K562 (cell line): ENCODE measurements at regions not wholly inside any gene's neighbourhood (a gene's known extent, or its start where the extent isn't known, plus 50 kb on each side); places are given as distances from the start of the nearest gene placed in this dataset.

Experiments
- ATAC-seq: fragments of 200-7000 bp; cut with Tn5 transposase; 3 replicates; pipeline ENCODE4 v1.9.1; 2020; ENCODE audit warnings: moderate library complexity
- BruUV-seq: library from RNA; stranded (reverse); fragments of 400-500 nt; replicated peaks from 2 replicates; lab custom pipeline; 2021; lab: Mats Ljungman, UMichigan
- CTCF ChIA-PET: fragments of 300-600 bp; formaldehyde crosslinking; extraction: SDS; loops from one replicate; lab custom pipeline; 2021; ENCODE audit warnings: low intra/inter-chr PET ratio; lab: Yijun Ruan, JAX
- POLR2A ChIA-PET: fragments of 300-600, 350-650 bp; sonication (Branson Sonifier 250); formaldehyde crosslinking; extraction: SDS; loops from one replicate; lab custom pipeline; 2021; ENCODE audit warnings: antibody characterized with exemption, inconsistent platforms; lab: Yijun Ruan, JAX
- DNase-seq, 4 experiments: peaks; one replicate each; pipeline versions ENCODE4 v3.0.0 to v3.0.0-alpha.2; 2011 to 2018; ENCODE audit warnings: low spot score in 3 of 4, mixed read lengths in 3 of 4; ENCODE audit errors: extremely low read depth in 1 of 4
- FAIRE-seq: peaks from 2 replicates; lab custom pipeline; 2011; peaks lifted over from hg19 to GRCh38; lab: Jason Lieb, UNC
- H2AFZ ChIP-seq: 2 replicates; pipeline ENCODE4 v1.6.0; 2011; ENCODE audit warnings: low read depth, low read length, control low read depth, inconsistent platforms
- H3K27ac ChIP-seq: fragments of 200-600 bp; 3 replicates; pipeline ENCODE4 v1.8.0; 2011; ENCODE audit warnings: low read depth, mild to moderate bottlenecking, control low read depth, inconsistent platforms, low read length, moderate library complexity, mixed read lengths; ENCODE audit errors: extremely low read depth
- H3K27me3 ChIP-seq, 2 experiments: fragments of 300-600 bp in 1 of 2; 2 replicates in 1 of 2; 3 replicates in 1 of 2; pipeline versions ENCODE4 v1.6.0 to v1.8.0; 2011; ENCODE audit warnings: inconsistent platforms in 2 of 2, low read length in 2 of 2, mild to moderate bottlenecking in 1 of 2, mixed read lengths in 1 of 2, moderate library complexity in 1 of 2; ENCODE audit not compliant: control insufficient read depth in 2 of 2, insufficient read depth in 2 of 2
- H3K36me3 ChIP-seq: fragments of 300-600 bp; 3 replicates; pipeline ENCODE4 v1.8.0; 2011; ENCODE audit warnings: mild to moderate bottlenecking, low read length, inconsistent platforms; ENCODE audit not compliant: control insufficient read depth, insufficient read depth
- H3K4me1 ChIP-seq, 2 experiments: fragments of 200-600 bp in 1 of 2; replicated peaks in 1 of 2; 2 replicates in 1 of 2; 3 replicates in 1 of 2; pipeline versions ENCODE4 v1.5.1 to v1.8.0; 2011; ENCODE audit warnings: inconsistent platforms in 2 of 2, low read length in 2 of 2, mild to moderate bottlenecking in 1 of 2, mixed read lengths in 1 of 2, moderate library complexity in 1 of 2; ENCODE audit not compliant: control insufficient read depth in 2 of 2, insufficient read depth in 2 of 2
- H3K4me2 ChIP-seq: 2 replicates; pipeline ENCODE4 v1.6.1; 2011; ENCODE audit warnings: low read length, control low read depth, inconsistent platforms, mixed read lengths; ENCODE audit not compliant: insufficient read depth
- H3K4me3 ChIP-seq: fragments of 200-600 bp; sonication (generic), shearing (Covaris generic); 2 replicates; pipeline ENCODE4 v1.5.1; 2016; ENCODE audit warnings: control low read depth, inconsistent platforms
- H3K79me2 ChIP-seq: fragments of 200-600 bp; 3 replicates; pipeline ENCODE4 v1.8.0; 2011; ENCODE audit warnings: low read length, inconsistent platforms; ENCODE audit not compliant: control insufficient read depth, insufficient read depth
- H3K9ac ChIP-seq, 2 experiments: 2 replicates each; pipeline versions ENCODE4 v1.6.0 to v1.6.1; 2011; ENCODE audit warnings: low read depth in 2 of 2, low read length in 2 of 2, control low read depth in 1 of 2, inconsistent platforms in 1 of 2, mild to moderate bottlenecking in 1 of 2, mixed read lengths in 1 of 2; ENCODE audit not compliant: insufficient read depth in 1 of 2
- H3K9me1 ChIP-seq: one replicate; pipeline ENCODE4 v1.6.0; 2011; ENCODE audit warnings: inconsistent platforms, mild to moderate bottlenecking, low read length, moderate library complexity; ENCODE audit not compliant: control insufficient read depth, insufficient read depth
- H3K9me3 ChIP-seq: replicated peaks from 2 replicates; pipeline ENCODE4 v1.5.1; 2011; ENCODE audit warnings: low read depth, low read length, inconsistent platforms; ENCODE audit not compliant: control insufficient read depth, insufficient read depth
- H4K20me1 ChIP-seq: replicated peaks from 2 replicates; pipeline ENCODE4 v1.6.1; 2011; ENCODE audit warnings: low read length, inconsistent platforms, mixed read lengths; ENCODE audit not compliant: control insufficient read depth, insufficient read depth
- CTCF ChIP-seq, 3 experiments: IDR thresholded peaks in 2 of 3; conservative IDR thresholded peaks in 1 of 3; 2 replicates each; pipeline ENCODE4 v1.5.1; 2011 to 2012; ENCODE audit warnings: low read length in 3 of 3, mild to moderate bottlenecking in 3 of 3, control low read depth in 2 of 3, improper control_type of control experiment in 1 of 3, inconsistent platforms in 1 of 3, low read depth in 1 of 3, mixed read lengths in 1 of 3, moderate library complexity in 1 of 3; ENCODE audit not compliant: insufficient read depth in 2 of 3
- EGR1 ChIP-seq: fragments of 450-650 bp; conservative IDR thresholded peaks from 2 replicates; pipeline ENCODE4 v1.6.1; 2017; ENCODE audit warnings: mild to moderate bottlenecking
- HMBOX1 ChIP-seq: sonication (generic); IDR thresholded peaks from 2 replicates; pipeline ENCODE4 v1.6.1; 2016
- REST ChIP-seq, 2 experiments: fragments of 450-650 bp; formaldehyde crosslinking in 1 of 2; IDR thresholded peaks; 2 replicates each; pipeline versions ENCODE4 v1.4.0 to v1.6.1; 2014 to 2020; ENCODE audit warnings: mild to moderate bottlenecking in 2 of 2, borderline replicate concordance in 1 of 2, low read depth in 1 of 2
- RHOXF2B ChIP-seq: fragments of 250-450 bp; sonication (Bioruptor Pico); conservative IDR thresholded peaks from 2 replicates; pipeline ENCODE4 v1.5.1; 2021
- ZBTB5 ChIP-seq: fragments of 450-650 bp; IDR thresholded peaks from 2 replicates; pipeline ENCODE4 v1.6.1; 2017; ENCODE audit warnings: antibody characterized with exemption
- WGBS: fragments of 100-300 bp; shearing (Covaris generic); methylation state at CpG from one replicate; pipeline ENCODE4 v1.1.6; 2016; ENCODE audit warnings: low coverage, mixed read lengths; ENCODE audit not compliant: insufficient coverage; ENCODE audit errors: missing lambda C conversion rate; 5-methylcytosine and 5-hydroxymethylcytosine counted together
- in situ Hi-C: fragments of 300-500 bp; cut with MboI; formaldehyde crosslinking; loops from 4 replicates; pipeline ENCODE4 v1.15.0; 2018; ENCODE audit warnings: inconsistent platforms, mixed read lengths
- intact Hi-C: fragments of 100-400 bp; cut with micrococcal nuclease; formaldehyde crosslinking; loops from 2 replicates; pipeline ENCODE4 v1.14.2; 2022

- TF ChIP-seq HMBOX1 (no peak), RHOXF2B (no peak), ZBTB5 (no peak)
Observed at GRCh38 chr5:30405821-30406220, 787.7 kb upstream of the CDH6 start (continued).

GRCh38 chr5:30401479-30402058 is 791.9 kb upstream of the CDH6 start:
- H3K79me2 ChIP-seq = no peaks in the 10 kb centered on the region
- ATAC-seq = no peak
- H3K9me1 ChIP-seq = no peaks in the 10 kb centered on the region
- no peak overlapping the region for H3K4me2 ChIP-seq
- H3K9ac ChIP-seq = no peak overlapping the region
- no peak for TF ChIP-seq EGR1
- TF ChIP-seq REST (IDR thresholded peaks at IDR 0.05; ENCODE audit: borderline replicate concordance) = peak; percentile 9; the same call in 1 of the 2 replicates
- no peak for TF ChIP-seq REST (CRISPR knock-in tag; IDR thresholded peaks at IDR 0.05; ENCODE audit: low read depth)
- TF ChIP-seq CTCF (IDR thresholded peaks at IDR 0.05 in 2 of 3, conservative IDR thresholded peaks at IDR 0.05 in 1 of 3; ENCODE audit: insufficient read depth in 2 of 3, low read depth in 1 of 3, low read length in 3 of 3) = peak in 1 of 3 experiments; percentile 33; a peak in 2 of 6 replicates
- H4K20me1 ChIP-seq = no peaks in the 10 kb centered on the region
- no peak overlapping the region for H3K27ac ChIP-seq
- intact Hi-C loops (no loop called here), in situ Hi-C loops (no loop called here)
- H3K4me3 ChIP-seq = no peak overlapping the region
- no peaks in the 10 kb centered on the region; the same call in 1 of the 2 replicates for H3K9me3 ChIP-seq
- FAIRE-seq = peak; percentile 49
- no peaks in the 10 kb centered on the region for H3K36me3 ChIP-seq
- ChIA-PET CTCF (no interaction called here), POLR2A (no interaction called here)
- DNase-seq = peak in 1 of 4 experiments; percentile 18
- H2AFZ ChIP-seq = no peak overlapping the region
- no peaks in the 10 kb centered on the region for H3K27me3 ChIP-seq
- no TSS peak for BruUV-seq
- 0% methylated on average over 3 of the region's 3 CpGs for WGBS
- no peaks in the 10 kb centered on the region for H3K4me1 ChIP-seq
